Tibial nerve (tissue), 4 donors: ENCODE measurements at regions not wholly inside any gene's neighbourhood (a gene's known extent, or its start where the extent isn't known, plus 50 kb on each side); places are given as distances from the start of the nearest gene placed in this dataset.
"Not testable (repeated sequence)": the region's sequence is repeated elsewhere in the genome, so short reads cannot be mapped to it uniquely, and the experiment has no call there.

Experiments used
- DNase-seq, 2 donors: peaks; one replicate each; pipeline ENCODE4 v3.0.0-alpha.2; 2019; ENCODE audit warnings: low spot score in 2 of 2
- H3K27ac ChIP-seq, 4 donors: fragments of 200-600 bp; sonication (generic) in 3 of 4; one replicate each; pipeline ENCODE4 v1.5.1; 2017 to 2019; ENCODE audit warnings: mild to moderate bottlenecking in 1 of 4
- H3K27me3 ChIP-seq, 2 donors: fragments of 200-600 bp; sonication (generic) in 1 of 2; one replicate each; pipeline versions ENCODE4 v1.5.1 to v1.6.0; 2017 to 2019
- H3K36me3 ChIP-seq, 3 donors: fragments of 200-600 bp; sonication (generic); one replicate each; pipeline ENCODE4 v1.5.1; 2018 to 2019
- H3K4me1 ChIP-seq, 4 donors: fragments of 200-600 bp; sonication (generic) in 3 of 4; one replicate each; pipeline ENCODE4 v1.5.1; 2017 to 2019
- H3K4me3 ChIP-seq, 4 donors: fragments of 200-600 bp; sonication (generic) in 3 of 4; one replicate each; pipeline ENCODE4 v1.5.1; 2017 to 2019; ENCODE audit warnings: mild to moderate bottlenecking in 1 of 4, moderate library complexity in 1 of 4
- H3K9me3 ChIP-seq, 4 donors: fragments of 200-600 bp; sonication (generic) in 3 of 4; one replicate each; pipeline ENCODE4 v1.5.1; 2017 to 2019
- CTCF ChIP-seq, 5 experiments: fragments of 200-600 bp in 3 of 5; fragments of 450-650 bp in 2 of 5; sonication (generic) in 3 of 5; IDR thresholded peaks; one replicate each; pipeline ENCODE4 v1.5.1; 2016 to 2019; ENCODE audit warnings: antibody characterized with exemption in 5 of 5, mild to moderate bottlenecking in 3 of 5, moderate library complexity in 2 of 5
- EP300 ChIP-seq, 2 donors: sonication (generic); formaldehyde crosslinking; IDR thresholded peaks; one replicate each; pipeline ENCODE4 v1.6.1; 2017; ENCODE audit warnings: antibody characterized with exemption in 2 of 2, mild to moderate bottlenecking in 1 of 2
- POLR2A ChIP-seq, 2 donors: fragments of 450-650 bp; IDR thresholded peaks; one replicate each; pipeline ENCODE4 v1.6.1; 2017; ENCODE audit warnings: antibody characterized with exemption in 2 of 2, mild to moderate bottlenecking in 2 of 2, moderate library complexity in 2 of 2
- whole genome bisulfite sequencing, 2 donors: methylation state at CpG; one replicate each; pipeline ENCODE4 v1.1.5; 2018; 5-methylcytosine and 5-hydroxymethylcytosine counted together

GRCh38 chr5:165030971-165031370, 1525.6 kb downstream of the MAT2B start:
- TF ChIP-seq CTCF (IDR thresholded peaks at IDR 0.05): no peak
- TF ChIP-seq POLR2A (IDR thresholded peaks at IDR 0.05): no peak
- TF ChIP-seq EP300 (IDR thresholded peaks at IDR 0.05): no peak

GRCh38 chr5:165031371-165031770, 1526.0 kb downstream of the MAT2B start:
- H3K27me3 ChIP-seq: no peaks in the 10 kb centered on the region
- 89 to 99% methylated on average over 2 of the region's 2 CpGs for WGBS, 2 donors
- TF ChIP-seq POLR2A (IDR thresholded peaks at IDR 0.05): no peak
- no peak for TF ChIP-seq CTCF (IDR thresholded peaks at IDR 0.05)
- no peak for TF ChIP-seq EP300 (IDR thresholded peaks at IDR 0.05)
- H3K4me1 ChIP-seq: no peaks in the 10 kb centered on the region
- H3K9me3 ChIP-seq: no peaks in the 10 kb centered on the region
- no peak overlapping the region for H3K27ac ChIP-seq
- DNase-seq: no peak
- H3K4me3 ChIP-seq: no peak overlapping the region
- no peaks in the 10 kb centered on the region for H3K36me3 ChIP-seq

More at GRCh38 chr5:165030971-165031370, 1525.6 kb downstream of the MAT2B start:
- Histone ChIP-seq H3K4me3 (no peak overlapping the region), H3K9me3 (no peaks in the 10 kb centered on the region), H3K4me1 (no peaks in the 10 kb centered on the region), H3K27me3 (no peaks in the 10 kb centered on the region), H3K36me3 (no peaks in the 10 kb centered on the region), H3K27ac (no peak overlapping the region)
- no peak for DNase-seq
- WGBS, 2 donors: 76 to 88% methylated on average over 1 of the region's 1 CpG

- Histone ChIP-seq H3K27ac (no peak overlapping the region), H3K4me3 (no peak overlapping the region), H3K36me3 (no peaks in the 10 kb centered on the region), H3K27me3 (no peaks in the 10 kb centered on the region), H3K4me1 (no peaks in the 10 kb centered on the region), H3K9me3 (no peaks in the 10 kb centered on the region)
- no peak for DNase-seq
- 74 to 80% methylated on average over 1 of the region's 1 CpG for WGBS, 2 donors
- TF ChIP-seq CTCF (IDR thresholded peaks at IDR 0.05) (no peak), EP300 (IDR thresholded peaks at IDR 0.05) (no peak), POLR2A (IDR thresholded peaks at IDR 0.05) (no peak)
Measured at GRCh38 chr5:165035520-165035919, 1530.1 kb downstream of the MAT2B start.

GRCh38 chr5:165039748-165040147, 1534.3 kb downstream of the MAT2B start:
- H3K4me1 ChIP-seq: no peaks in the 10 kb centered on the region
- WGBS, 2 donors: 79 to 83% methylated on average over 3 of the region's 3 CpGs
- DNase-seq: no peak
- no peaks in the 10 kb centered on the region for H3K9me3 ChIP-seq
- TF ChIP-seq CTCF (IDR thresholded peaks at IDR 0.05) (no peak), POLR2A (IDR thresholded peaks at IDR 0.05) (no peak), EP300 (IDR thresholded peaks at IDR 0.05) (no peak)
- no peak overlapping the region for H3K4me3 ChIP-seq
- no peak overlapping the region for H3K27ac ChIP-seq
- H3K36me3 ChIP-seq: no peaks in the 10 kb centered on the region
- H3K27me3 ChIP-seq: no peaks in the 10 kb centered on the region

- not testable (repeated sequence) for DNase-seq, H3K4me3 ChIP-seq, H3K9me3 ChIP-seq, H3K36me3 ChIP-seq, H3K27ac ChIP-seq, H3K4me1 ChIP-seq, H3K27me3 ChIP-seq
- 88 to 91% methylated on average over 5 to 7 of the region's 7 CpGs for WGBS, 2 donors
Measured at GRCh38 chr5:165045941-165046340, 1540.5 kb downstream of the MAT2B start.

GRCh38 chr5:165055476-165055875, 1550.1 kb downstream of the MAT2B start:
- WGBS, 2 donors: 61 to 64% methylated on average over 1 of the region's 1 CpG
- TF ChIP-seq EP300 (IDR thresholded peaks at IDR 0.05): no peak
- no peak for TF ChIP-seq POLR2A (IDR thresholded peaks at IDR 0.05)
- no peak for TF ChIP-seq CTCF (IDR thresholded peaks at IDR 0.05)
- H3K9me3 ChIP-seq: no peaks in the 10 kb centered on the region

More at GRCh38 chr5:165055476-165055875, 1550.1 kb downstream of the MAT2B start:
- Histone ChIP-seq H3K36me3 (no peaks in the 10 kb centered on the region), H3K4me3 (no peak overlapping the region), H3K27me3 (no peaks in the 10 kb centered on the region), H3K27ac (no peak overlapping the region), H3K4me1 (no peaks in the 10 kb centered on the region)
- DNase-seq: no peak
